ENCODE measurements at regions not wholly inside any gene's neighbourhood (a gene's known extent, or its start where the extent isn't known, plus 50 kb on each side); places are given as distances from the start of the nearest gene placed in this dataset.

GRCh38 chr6:84500726-84501125, 263.7 kb downstream of the TBX18 start:
- H3K4me1 ChIP-seq (ENCODE audit: insufficient read depth, low read length): no peaks in the 10 kb centered on the region
- TF ChIP-seq EP300 (IDR thresholded peaks at IDR 0.05; ENCODE audit: low read depth in 2 of 2, low read length in 2 of 2) (no peak), EP300 (CRISPR knock-in tag; IDR thresholded peaks at IDR 0.05; ENCODE audit: borderline replicate concordance) (no peak), KAT8 (CRISPR knock-in tag; IDR thresholded peaks at IDR 0.05) (no peak), ZBTB7A (CRISPR knock-in tag; IDR thresholded peaks at IDR 0.05) (no peak), ZIK1 (CRISPR knock-in tag; IDR thresholded peaks at IDR 0.05; ENCODE audit: borderline replicate concordance, low read depth) (no peak), NRL (CRISPR knock-in tag; IDR thresholded peaks at IDR 0.05; ENCODE audit: borderline replicate concordance) (no peak), HNRNPK (IDR thresholded peaks at IDR 0.05; ENCODE audit: low read depth, low read length, poor library complexity, severe bottlenecking) (no peak), SNAPC4 (CRISPR knock-in tag; IDR thresholded peaks at IDR 0.05) (no peak), ZNF83 (CRISPR knock-in tag; IDR thresholded peaks at IDR 0.05; ENCODE audit: borderline replicate concordance) (no peak), SAFB2 (CRISPR knock-in tag; IDR thresholded peaks at IDR 0.05; ENCODE audit: borderline replicate concordance, low read depth) (no peak), ZFP1 (CRISPR knock-in tag; IDR thresholded peaks at IDR 0.05) (no peak), TP53 (CRISPR knock-in tag; conservative IDR thresholded peaks at IDR 0.05) (no peak), SNAI1 (CRISPR knock-in tag; IDR thresholded peaks at IDR 0.05; ENCODE audit: borderline replicate concordance) (no peak), MXD1 (CRISPR knock-in tag; IDR thresholded peaks at IDR 0.05) (no peak), PPARG (CRISPR knock-in tag; conservative IDR thresholded peaks at IDR 0.05) (no peak), TOE1 (CRISPR knock-in tag; IDR thresholded peaks at IDR 0.05) (no peak), ATM (IDR thresholded peaks at IDR 0.05; ENCODE audit: borderline replicate concordance) (no peak), ZMAT3 (CRISPR knock-in tag; conservative IDR thresholded peaks at IDR 0.05) (no peak)
- FAIRE-seq: no peak
- intact Hi-C loops (cut with micrococcal nuclease; ENCODE audit: unreplicated experiment): no loop called here
- POLR2A ChIA-PET: no interaction called here
- H3K27ac ChIP-seq (ENCODE audit: extremely low read length, insufficient read depth, low read length): no peak overlapping the region
- no peak overlapping the region for H2AFZ ChIP-seq (ENCODE audit: low read length)
- peaks cover 21% of the 10 kb centered on the region; the same call in 1 of the 2 replicates for H3K9me3 ChIP-seq (ENCODE audit: low read length)
- no peak overlapping the region for H3K4me2 ChIP-seq (ENCODE audit: low read depth, low read length)
- in situ Hi-C loops (cut with HindIII; ENCODE audit: extremely low pct_ligation_motif_present, low pct_unique_long_range_greater_than_20kb): no loop called here
- H3K36me3 ChIP-seq (replicated peaks in 1 of 2; ENCODE audit: control insufficient read depth in 1 of 2, insufficient read depth in 2 of 2, low read length in 2 of 2): no peaks in the 10 kb centered on the region
- no TSS peak for BruUV-seq (replicated peaks)
- CTCF ChIA-PET (ENCODE audit: low intra/inter-chr PET ratio, low total read pairs): no interaction called here
- no peak for DNase-seq (ENCODE audit: low spot score)
- H3K27me3 ChIP-seq (ENCODE audit: control insufficient read depth in 1 of 2, insufficient read depth in 2 of 2, low read length in 2 of 2): no peaks in the 10 kb centered on the region
- no peak overlapping the region for H3K9ac ChIP-seq (ENCODE audit: insufficient read depth, low read depth, low read length)
- ATAC-seq: no peak
- H3K4me3 ChIP-seq (replicated peaks in 1 of 3; ENCODE audit: insufficient read depth in 1 of 3, low read depth in 2 of 3, low read length in 3 of 3): no peak overlapping the region
- H3K79me2 ChIP-seq (ENCODE audit: insufficient read depth, low read length): no peaks in the 10 kb centered on the region
- WGBS (ENCODE audit: low lambda C conversion rate): 2% methylated on average over 3 of the region's 3 CpGs
- no peaks in the 10 kb centered on the region for H4K20me1 ChIP-seq (ENCODE audit: insufficient read depth, low read length)
